SKM-1 treated with dmso at 0.1 percent for 144 hours (cell line): ENCODE measurements at regions not wholly inside any gene's neighbourhood (a gene's known extent, or its start where the extent isn't known, plus 50 kb on each side); places are given as distances from the start of the nearest gene placed in this dataset.

Source experiments
- DNase-seq: peaks from one replicate; lab custom pipeline; 2025; ENCODE audit not compliant: unreplicated experiment; lab: John Stamatoyannopoulos, UW

DNA sequence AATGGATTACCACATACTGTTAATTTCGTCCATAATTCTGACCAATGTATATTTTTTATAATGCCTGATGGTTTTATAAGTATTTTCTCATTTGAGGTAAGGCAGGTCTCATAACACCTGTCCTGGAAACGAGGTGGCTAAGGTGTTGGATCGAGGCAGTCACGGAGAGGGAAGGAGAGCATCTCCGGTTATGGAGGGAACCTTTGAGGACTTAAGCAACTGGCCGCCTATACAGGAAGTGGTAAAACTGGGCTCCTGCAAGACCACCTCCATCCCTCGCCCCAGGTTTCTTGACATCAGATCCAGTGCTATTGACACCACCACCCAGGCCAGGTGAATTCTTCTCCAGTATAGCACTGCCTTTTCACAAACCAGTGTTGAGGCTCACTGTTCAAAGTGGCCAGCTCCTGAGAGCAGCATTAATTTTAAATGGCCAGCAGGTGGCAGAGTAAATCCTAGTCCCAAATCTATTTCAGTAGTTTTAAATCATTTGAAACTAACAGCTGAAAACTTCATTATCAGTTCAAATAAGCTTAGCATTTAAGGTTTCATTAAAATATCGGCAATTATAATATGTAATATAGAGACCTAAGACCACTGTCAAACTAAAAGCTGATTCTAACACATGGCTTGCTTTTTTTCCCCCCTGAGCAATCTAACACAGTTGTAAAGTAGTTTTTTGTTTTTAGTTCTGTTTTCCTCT is 100.8 kb downstream of the PPM1A start:
- DNase-seq = peak; percentile 15

DNA sequence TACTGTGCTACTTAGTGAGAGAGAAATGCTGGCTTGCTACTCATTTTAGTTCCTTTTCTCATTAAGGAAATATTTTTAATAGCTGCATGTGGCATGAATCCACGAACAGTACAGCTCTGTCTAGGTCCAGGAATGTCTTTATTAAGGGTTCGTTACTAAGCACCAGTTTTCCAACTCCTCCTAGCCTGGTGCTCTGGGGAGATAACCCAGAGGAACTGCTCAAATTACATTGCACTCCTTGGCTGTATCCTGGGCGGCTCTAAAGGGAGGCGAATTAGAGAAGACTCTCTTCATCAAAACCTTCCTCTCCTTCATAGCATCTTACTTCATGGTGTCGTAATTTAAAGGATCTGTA is 101.3 kb downstream of the PPM1A start:
- no peak for DNase-seq

DNA sequence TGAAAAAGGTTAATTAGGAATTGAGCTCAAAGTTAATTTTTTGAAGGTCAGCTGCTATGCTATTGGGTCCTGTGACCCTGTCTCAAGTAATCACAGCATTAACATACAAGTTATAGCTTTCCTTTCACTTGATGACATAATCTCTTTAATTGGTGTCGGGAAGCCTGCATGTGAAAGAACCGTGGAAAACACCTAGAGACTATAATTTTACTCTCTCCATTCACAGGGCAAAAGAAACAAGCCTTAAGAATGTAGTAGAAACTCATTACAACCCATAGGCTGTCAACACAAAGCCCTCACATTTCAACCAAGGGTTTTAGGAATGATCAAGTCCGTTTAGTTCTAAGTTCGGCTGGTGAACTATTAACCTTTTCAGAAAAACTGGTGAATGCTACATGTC is 104.4 kb downstream of the PPM1A start:
- DNase-seq = no peak

GRCh38 chr14:60355768-60356167 is 106.7 kb downstream of the PPM1A start:
- no peak for DNase-seq

- no peak for DNase-seq
These were observed 107.4 kb downstream of the PPM1A start for GRCh38 chr14:60356386-60356785.

GRCh38 chr14:60356906-60357550 is 108.0 kb downstream of the PPM1A start:
- no peak for DNase-seq

DNA sequence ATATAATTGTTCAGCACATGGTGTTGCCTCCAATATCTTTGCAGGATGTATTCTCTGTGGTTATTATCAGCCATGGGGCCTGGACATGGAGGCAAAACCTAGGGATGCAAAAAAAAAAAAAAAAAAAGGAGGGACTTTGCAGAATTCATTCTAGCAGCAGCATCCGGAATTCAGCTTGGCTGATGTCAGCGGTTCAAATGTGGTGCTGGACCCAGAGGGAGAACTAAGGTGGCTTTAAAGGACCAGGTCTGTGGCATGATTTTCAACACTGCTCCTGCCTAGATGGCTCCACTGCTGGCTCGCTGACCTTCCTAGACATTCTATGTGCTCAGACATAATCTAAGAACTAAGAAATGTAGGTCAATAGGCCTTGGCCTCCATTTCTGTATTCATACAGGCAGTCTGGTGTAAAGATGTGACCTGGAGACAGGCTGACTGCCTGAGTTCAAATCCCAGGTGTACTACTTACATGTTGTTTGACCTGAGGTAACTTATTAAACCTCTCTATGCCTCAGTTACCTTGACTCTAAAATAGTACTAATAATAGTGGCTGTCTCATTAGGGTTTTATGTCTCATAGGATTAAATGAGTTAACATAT is 108.6 kb downstream of the PPM1A start:
- no peak for DNase-seq

- DNase-seq = no peak
These were observed 114.3 kb downstream of the PPM1A start for GRCh38 chr14:60363275-60363674.

GRCh38 chr14:60363687-60364086 is 114.7 kb downstream of the PPM1A start:
- DNase-seq = no peak

DNA sequence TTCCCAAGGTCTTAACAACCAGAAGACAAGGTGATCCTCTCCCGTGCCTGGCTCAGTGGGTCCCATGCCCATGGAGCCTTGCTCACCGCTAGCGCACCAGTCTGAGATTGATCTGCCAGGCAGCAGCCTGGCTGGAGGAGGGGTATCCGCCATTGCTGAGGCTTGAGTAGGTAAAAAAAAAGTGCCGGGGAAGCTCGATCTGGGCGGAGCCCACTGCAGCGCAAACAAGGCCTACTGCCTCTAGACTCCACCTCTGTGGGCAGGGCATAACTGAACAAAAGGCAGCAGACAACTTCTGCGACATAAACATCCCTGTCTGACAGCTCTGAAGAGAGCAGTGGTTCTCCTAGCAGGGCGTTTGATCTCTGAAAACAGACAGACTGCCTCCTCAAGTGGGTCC is 104.0 kb downstream of the C14orf39 start:
- no peak for DNase-seq
